ENCODE measurements at regions not wholly inside any gene's neighbourhood (a gene's known extent, or its start where the extent isn't known, plus 50 kb on each side); places are given as distances from the start of the nearest gene placed in this dataset.
"Not testable (repeated sequence)": the region's sequence is repeated elsewhere in the genome, so short reads cannot be mapped to it uniquely, and the experiment has no call there.

DNA sequence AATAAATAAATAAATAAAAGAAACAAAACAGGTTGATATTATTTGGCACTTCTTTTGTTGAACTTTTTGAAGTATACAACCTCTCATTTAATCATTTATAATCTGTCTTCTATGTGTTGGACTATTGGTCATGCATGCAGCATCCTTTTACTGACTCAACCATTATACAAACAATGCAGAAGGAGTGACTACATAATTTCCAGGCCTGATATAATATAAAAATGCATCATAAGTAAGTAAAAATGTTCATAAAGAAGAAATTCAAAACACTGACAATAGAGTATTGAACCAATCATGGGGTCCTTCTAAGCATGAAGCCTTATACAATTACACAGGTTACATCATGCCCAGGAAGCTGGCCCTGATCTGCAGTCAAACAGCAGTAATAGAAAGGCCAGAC, 141.5 kb upstream of the FN1 start:
- no peak for DNase-seq

DNA sequence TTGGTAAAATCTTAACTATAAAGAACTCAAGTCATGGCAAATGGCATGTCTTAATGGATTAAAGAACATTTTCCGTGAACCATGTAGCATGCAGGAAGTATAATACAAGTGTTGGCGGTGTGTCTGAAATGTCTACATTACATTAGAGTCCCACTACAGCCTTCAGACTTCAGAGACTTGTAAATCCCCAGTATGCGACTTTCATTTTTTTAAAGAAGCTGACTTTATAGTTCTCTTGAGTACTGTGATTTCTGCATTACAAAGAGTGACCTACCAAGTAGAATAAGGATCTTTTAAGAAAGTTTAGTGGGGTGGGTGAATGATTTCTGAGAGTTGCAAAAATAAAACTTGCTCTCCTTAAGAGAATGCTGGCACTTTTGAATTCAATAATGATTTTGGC, 140.7 kb upstream of the FN1 start:
- DNase-seq = no peak

DNA sequence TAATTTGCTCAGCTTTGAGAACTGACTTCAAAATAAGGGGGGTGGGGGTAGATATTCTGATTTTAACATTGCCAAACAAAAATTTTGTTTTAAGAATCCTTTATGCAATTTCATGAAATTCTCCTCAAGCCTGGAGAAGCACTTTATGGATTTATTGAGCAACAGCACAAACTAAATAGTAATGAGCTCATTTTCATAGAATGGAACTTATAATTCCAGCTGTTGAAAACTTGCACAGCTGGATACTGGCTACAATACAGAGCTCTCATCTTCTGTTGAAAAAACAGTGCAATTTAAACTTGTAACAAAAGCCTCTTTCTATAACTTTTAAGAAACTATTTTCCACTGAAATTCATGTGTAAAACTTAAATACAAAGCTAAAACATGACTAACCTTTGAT, 137.6 kb upstream of the FN1 start:
- DNase-seq = no peak

DNA sequence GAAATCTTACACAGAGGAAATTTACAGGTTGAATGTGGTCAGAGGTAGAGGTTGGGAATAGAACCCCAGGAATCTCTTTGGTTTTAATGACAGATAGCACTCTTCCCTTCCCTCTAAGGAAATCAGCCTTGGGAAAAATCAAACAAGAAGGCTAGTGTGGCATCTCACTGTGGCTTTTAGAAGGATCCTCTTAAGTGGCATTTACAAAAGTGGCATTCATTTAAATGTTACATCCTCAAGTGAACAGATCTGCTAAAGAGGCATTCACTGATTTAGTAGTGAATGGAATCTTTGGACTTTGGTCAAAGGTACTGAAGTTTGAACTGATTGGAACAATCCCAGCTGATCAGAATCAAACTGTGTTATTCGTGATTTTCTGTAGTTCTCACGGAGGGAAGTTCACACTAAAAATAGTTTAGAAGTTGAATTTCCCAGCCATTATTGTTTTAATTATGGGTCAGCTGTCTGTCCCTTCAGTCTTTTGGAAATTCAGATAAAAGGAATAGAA, 136.5 kb upstream of the FN1 start:
- no peak for DNase-seq

DNA sequence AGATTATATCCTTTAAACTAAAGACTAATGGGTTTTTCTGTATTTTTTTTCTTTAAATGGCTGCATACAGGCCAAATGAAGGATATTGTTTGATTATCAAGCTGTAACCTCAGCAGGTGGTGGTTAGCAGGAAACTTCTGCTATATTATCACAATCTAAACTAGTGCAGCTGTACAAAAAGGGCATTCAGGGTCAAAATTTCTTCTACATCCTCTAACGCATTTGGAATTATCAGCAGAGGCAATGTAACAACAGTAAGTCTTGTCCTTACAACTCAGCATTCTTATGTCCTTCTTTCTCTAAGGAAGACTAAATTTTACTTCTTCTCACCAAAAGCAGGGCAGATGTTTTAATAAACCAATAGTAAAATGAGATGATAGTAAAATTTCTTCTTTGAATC, 135.8 kb upstream of the FN1 start:
- DNase-seq = no peak

DNA sequence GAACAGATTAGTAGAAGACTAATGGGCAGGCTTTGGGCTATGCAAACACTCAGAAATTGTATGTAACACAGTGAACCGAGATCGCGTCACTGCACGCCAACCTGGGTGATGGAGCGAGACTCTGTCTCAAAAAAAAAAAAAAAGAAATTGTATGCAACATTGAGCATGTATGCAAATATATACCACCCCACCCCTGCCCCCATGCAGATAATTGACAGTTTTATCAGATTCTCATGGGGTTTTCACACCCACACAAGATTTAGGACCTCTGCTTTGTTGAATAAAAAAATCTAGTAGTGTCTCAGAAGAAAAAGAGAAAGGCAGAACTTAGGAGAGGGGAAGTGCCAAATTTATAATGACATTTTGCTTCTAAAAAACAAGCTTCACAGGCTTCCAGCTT, 131.6 kb upstream of the FN1 start:
- no peak for DNase-seq

DNA sequence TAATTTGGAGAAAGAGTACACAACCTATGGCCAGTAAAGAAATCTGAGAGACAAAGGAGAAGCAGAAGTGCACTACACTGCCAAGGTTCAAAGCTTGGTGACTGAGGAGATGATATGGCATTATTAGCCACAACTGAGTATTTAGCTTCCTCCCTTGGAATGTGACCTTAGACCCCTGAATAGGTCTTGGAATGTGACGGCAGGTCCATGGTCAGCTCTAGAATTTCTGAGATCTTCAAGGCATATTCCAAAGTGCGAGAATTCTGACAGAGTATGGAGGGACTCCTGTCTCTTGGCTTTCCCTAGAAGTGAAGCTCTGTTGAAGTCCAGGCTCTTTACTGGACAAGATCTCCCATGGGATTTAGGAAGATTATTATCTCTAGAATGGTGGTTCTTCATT, 130.0 kb upstream of the FN1 start:
- DNase-seq = no peak

DNA sequence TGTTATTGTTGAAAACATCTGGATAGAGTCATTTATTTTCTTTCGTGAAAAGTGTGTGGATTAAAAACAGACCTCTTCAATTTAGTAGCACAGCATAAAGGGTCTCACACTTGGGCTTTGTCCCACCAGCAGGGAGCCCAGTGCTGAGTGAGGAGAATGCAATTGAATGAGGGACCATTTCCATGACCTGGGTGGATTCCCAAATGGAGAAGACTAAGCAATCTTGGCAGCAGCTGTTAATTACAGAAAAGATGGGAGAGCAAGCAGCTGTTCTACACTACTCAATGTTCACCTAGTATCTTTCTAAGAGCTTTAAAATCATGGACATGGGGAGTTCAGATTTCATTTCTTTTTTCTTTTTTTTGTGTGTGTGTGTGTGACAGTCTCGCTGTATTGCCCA, 121.8 kb upstream of the FN1 start:
- no peak for DNase-seq

DNA sequence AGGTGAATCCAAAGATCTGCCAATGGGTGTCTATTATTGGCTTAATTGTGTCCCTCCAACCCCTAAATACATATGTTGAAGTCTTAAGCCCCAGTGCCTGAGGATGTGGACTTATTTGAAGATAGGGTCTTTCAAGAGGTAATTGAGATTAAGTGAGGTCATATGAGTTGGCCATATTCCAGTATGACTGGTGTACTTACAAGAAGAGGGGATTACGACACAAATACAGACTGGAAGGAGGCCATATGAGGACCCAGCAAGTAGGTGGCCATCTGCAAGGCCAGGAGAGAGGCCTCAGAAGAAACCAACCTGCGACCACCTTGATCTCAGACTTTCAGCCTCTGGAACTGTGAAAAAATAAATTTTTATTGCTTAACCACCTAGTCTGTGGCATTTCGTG, 121.1 kb upstream of the FN1 start:
- no peak for DNase-seq

DNA sequence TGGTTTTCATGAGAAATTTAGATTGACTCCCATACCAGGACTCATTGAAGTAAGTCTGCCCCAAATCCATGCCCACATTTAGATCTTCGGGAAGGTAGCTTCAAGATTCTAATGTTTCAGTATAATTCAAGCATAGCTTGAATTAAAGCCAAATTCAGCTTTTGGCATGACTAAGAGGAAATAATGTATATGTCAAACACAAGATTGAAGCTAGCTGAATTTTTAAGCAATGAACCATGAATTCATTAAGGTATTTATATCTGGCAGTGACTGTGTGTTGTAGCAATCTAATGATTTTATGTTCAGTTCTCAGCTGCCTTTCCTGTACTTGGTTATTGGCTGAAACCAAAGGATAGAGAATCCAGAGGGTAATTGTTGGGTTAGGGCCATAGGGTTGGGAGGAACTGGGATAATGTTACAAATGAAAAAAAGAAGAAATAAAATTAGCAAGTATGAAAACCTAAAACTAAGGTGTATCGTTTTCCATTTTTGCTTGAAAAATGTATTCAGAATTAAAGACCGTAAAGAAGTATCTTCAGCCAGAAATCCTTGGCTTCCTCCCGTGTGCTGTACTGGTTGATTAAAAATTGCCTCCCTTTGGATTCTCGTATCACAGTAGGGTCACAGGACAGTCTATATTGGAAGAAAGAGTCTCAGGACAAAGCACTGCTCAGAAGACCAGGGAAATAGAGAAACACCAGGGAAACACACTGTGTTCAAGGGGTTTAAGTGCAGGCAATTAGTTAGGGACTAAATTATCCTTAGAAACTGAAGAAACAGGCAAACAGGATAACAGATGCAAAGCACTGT, 119.0 kb upstream of the FN1 start:
- no peak for DNase-seq

DNA sequence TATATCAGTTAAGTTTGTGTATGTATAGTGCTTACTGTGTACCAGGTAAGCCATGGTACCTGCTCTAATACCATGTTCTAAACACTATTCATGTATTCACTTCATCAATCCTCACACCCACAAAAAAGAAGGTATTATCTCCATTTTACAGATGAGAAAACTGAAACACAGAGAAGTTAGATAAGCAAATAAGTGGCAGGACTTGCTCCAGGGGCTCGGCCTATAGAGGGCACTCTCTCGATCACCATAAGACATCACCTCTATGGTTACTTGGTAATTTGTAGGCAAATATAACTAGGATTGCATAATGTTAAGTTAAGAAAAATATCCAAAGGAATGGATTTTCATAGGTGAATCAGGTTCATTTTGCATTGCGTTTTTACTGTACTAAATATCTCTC, 118.1 kb upstream of the FN1 start:
- no peak for DNase-seq

DNA sequence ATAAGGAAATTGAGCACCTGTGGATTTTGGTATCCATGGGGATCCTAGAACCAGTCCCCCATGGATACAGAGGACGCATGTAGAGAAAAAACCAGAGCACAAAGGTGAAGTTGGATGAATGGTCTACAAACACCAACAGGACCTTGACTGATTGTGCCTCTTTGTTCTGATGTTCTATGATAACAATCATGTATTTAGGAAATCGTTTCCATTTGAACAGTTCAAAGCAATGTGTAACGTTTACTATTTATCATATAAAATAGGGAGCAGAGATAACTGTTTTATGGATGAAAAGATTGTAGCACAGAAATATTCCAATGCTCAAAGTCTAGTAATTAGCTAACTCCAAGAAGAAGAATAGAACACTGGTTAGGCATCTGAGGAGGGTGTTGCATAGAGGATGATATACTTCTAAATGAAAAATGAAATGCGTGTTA, 116.3 kb upstream of the FN1 start:
- DNase-seq = no peak

DNA sequence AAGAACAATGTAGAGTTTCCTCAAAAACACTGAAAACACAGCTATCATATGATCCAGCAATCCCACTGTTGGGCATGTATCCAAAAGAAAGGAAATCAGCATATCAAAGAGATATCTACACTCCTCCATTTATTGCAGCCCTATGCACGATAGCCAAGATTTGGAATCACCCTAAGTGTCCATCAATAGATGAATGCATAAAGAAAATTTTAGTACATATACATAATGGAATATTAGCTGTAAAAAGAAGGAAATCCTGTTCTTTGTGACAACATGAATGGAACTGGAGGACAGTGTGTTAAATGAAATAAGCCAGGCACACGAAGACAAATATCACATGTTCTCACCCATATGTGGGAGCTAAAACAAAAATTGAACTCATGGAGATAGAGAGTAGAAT, 114.5 kb upstream of the FN1 start:
- DNase-seq = no peak

DNA sequence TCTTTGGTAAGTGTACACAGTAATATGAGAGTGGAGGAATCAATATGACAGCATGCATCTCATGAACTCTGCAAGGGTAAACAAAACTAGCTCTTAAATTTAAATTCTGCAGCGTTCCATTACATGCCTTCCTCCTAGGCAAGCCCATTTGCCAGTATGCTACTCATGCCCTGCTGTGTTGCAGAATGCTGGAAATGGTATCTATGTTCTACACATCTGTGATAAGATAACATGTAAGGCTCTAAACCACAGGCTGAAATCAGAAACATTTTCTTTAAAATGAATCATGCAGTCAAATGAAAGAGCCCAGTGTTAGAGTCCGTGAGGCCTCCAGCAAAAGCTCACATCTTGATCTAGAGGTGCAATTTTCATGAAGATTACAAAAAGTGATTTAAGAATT, 112.8 kb upstream of the FN1 start:
- DNase-seq = no peak

DNA sequence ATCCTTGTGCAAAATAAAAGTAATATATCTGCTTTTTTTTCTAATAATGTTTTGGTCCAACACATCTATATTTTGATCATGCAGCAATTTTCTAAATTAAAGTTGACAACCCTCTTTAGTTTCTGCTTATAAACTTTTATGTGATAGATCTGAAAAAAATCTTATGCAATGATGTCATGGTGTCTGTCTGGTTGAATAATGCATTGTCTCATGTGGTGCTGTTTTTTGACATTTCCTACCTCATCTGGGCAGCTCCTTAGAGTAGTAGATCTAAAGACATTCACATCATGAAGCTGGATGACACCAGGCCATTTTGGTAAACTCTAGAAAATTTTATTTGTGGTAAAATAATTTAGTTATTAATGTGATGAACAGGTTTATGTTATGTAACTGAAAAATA, 106.8 kb upstream of the FN1 start:
- DNase-seq = no peak

DNA sequence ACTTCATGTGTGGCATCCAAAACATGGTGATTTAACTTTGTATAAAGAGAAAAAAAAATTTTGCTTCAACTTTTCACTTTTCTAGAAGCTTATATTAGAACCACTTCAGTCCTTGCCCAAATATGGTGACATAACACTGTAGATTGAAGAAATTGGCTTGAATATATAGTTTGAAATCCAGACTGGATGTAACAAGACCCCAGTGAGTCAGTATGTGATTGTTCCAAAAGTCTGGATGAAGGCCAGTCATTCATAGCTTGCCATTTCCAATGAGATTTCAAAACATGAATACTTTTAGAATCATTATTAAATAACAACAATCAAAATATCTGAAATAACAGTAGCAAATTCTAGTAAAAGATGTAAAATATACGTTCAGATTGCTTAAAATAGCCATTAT, 104.8 kb upstream of the FN1 start:
- DNase-seq = no peak

DNA sequence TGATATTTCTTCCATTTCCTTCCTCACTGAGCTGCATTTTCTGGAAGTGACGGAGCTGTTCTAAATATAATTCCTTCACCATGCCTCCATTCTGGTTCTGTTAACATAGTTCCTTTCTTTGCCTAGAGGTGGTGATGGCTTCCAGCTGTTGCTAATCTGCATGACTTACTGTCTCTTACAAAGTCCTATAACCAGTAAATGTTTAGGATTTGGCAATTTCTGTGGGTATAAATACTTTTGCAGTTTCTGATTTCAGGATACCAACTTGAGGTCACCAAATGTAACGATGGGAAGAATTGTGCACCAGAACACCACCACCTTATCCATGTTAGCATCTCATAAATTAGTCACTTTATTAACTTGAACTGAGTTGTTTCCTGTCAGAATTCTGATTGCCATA, 101.7 kb upstream of the FN1 start:
- no peak for DNase-seq

DNA sequence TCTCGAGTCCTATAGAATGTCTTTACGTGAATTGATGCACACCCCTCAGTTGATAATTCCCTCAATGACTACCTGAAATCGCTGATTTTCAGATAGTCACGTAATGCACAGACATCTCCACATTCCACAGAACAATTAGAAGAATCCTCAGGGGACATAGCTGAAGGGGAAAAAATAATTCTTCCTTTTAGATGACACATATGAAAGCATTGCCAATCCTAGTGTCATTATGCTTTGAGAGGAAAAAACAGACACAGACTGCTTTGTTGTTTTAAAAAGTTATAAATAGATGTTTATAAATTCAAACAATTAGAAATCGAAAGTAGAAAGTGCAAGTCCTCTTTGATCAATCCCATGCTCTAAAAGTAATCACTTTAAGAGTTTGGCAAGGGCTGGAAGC, 100.6 kb upstream of the FN1 start:
- DNase-seq = no peak

DNA sequence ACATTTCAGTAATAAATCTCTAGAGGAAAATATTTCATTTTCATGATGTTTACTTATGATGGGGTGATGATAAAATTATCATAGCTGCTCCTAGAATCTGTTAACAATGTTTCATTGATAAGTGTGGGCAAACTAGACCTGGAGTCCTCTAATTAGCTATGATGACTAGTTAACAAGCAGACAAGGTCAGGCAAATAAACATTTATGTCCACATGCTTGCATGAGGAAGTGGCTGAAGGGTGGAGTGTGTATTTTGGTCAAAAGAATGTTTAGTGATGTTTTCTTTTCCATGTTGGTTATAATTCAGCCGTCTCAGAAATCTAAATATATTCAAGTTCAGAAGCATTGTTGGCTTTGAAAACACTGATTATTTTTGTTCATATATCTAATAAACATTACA, 99.9 kb upstream of the FN1 start:
- no peak for DNase-seq

DNA sequence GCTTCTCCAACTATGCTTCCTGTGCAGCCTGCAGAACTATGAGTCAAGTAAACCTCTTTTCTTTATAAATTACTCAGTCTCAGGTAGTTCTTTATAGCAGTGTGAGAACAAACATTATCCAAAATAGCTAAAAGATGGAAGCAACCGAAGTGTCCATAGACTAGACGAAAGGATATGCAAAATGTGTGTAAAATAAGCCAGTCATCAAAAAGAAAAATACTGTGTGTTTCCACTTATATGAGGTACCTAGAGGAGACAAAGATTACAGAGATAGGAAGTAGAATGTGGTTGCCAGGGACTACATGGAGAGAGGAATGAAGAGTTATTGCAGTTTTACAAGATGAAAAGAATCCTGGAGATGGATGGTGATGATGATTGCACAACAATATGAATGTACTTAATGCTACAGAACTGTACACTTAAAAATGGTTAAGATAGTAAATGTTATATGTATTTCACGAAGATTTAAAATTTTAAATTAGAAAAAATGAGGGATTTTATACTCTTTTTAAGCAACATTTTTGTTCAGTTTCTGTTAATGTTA, 99.3 kb upstream of the FN1 start:
- no peak for DNase-seq

DNA sequence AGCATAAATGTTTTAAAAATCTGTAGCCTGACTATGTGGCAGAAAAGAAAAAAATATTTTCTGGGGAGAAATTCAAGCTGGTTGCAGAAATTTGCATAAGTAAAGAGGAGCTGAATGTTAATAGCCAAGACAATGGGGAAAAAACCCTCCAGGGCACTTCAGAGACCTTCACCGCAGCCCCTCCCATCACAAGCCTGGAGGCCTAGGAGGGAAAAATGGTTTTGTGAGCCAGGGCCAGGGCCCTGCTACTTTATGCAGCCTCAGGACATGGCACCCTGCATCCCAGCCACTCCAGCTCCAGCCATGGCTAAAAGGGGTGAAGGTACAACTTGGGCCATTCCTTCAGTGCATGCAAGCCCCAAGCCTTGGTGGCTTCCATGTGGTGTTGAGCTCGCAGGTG, 97.8 kb upstream of the FN1 start:
- not testable (repeated sequence) for DNase-seq

DNA sequence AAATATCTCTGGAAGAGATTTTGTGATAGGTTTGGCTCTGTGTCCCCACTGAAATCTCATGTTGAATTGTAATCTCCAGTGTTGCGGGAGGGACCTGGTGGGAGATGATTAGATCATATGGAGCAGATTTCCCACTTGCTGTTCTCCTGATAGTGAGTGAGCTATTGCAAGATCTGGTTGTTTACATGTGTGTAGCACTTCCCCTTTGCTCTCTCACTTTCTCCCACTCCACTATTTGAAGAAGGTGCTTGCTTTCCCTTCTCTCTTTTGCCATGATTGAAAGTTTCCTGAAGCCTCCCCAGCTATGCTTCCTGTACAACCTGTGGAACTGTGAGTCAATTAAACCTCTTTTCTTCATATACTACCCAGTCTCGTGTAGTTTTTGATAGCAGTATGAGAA, 97.0 kb upstream of the FN1 start:
- DNase-seq = no peak

DNA sequence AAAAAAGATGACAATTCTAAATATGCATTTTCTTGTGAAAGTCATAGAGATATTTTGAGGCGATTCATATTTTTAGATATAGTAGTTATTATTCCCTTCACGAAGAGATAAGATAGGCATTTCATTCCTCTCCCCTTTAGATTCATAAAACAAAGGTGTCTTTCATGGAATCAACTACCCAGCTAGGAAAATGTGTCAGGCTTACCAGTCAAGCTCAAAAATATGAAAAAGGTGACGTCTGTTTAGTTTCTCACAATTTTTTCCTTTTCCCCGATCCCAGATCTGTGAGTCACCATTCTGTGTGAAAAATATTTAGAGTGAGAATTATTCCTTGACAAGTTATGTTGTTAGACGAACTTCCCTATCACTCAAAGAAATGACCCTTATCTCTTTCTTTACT, 95.4 kb upstream of the FN1 start:
- DNase-seq = no peak

DNA sequence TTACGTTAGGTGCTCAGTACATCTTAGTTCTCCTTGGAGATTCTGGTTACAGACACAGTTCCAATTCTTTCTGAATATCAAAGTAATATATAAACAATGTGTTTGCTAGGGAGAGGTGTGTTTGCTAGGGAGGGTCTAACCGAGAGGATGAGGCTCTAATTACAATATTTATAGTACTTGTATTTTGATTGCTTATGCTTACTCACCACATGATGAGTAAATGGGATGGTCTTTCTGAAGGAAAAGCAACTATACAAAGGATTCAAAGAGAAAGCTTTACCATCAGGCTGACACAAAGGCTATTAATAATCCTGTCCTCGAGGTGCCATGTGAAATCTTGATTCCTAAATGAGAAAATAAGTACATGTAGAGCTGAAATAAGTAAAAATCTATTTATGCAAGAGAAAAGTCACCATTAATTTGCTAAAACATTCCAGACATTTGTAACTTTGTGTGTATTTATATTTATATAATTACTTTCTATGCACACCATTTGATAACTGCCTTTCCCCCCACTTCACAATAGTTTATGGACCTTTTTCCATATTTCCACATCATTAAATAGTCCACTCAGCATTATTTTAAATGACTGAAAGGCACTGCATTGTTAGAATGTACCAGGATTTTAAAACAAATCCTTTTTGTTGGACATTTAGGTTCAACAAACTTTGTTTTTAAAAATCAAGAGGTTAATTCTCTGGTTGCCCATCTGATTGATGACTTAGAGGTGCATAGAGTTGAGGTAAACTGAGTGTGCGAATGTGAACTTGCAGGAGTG, 94.5 kb upstream of the FN1 start:
- DNase-seq = no peak

Measured in bone marrow (tissue), 2 donors.